AG09319 (cell line): ENCODE measurements at regions not wholly inside any gene's neighbourhood (a gene's known extent, or its start where the extent isn't known, plus 50 kb on each side); places are given as distances from the start of the nearest gene placed in this dataset.

Source experiments
- DNase-seq: peaks from one replicate; pipeline ENCODE4 v3.0.0-alpha.2; 2010; ENCODE audit warnings: low read depth; ENCODE audit errors: extremely low read depth
- TF ChIP-seq, protein P1 (sequence below): IDR thresholded peaks from 2 replicates; pipeline ENCODE4 v1.5.1; 2011; ENCODE audit warnings: low read depth, mild to moderate bottlenecking, inconsistent platforms, low read length, moderate library complexity

DNA sequence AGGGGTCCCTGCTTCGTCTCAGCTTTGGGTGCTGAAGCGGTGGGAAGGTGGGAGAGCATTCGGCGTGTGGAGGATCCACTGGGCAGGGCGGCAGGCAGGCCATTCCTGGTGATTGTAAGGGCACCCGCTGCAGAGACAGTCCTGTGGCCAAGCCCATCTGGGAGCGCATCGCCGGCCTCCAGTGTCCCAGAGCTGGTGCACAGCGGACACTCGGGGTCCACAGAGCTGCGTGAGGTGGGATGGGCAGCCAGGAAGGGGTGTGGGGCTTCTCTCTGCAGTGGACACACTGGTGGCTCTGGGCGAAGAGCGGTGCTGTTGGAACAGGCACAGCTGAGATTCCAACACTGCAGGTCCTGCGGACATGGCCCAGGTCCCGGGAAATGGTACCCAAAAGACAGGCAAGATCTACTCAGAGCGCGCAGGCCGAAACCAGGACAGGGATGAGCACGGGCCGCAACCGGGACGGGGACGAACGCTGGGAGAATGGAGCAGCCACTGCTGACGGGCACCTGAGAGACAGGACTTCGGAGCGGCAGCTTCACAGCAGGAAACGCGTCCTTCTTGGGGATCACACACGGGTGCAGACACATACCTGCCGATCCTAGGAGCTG is 188.2 kb downstream of the ERMARD start:
- DNase-seq = no peak
- TF ChIP-seq, protein P1, sequence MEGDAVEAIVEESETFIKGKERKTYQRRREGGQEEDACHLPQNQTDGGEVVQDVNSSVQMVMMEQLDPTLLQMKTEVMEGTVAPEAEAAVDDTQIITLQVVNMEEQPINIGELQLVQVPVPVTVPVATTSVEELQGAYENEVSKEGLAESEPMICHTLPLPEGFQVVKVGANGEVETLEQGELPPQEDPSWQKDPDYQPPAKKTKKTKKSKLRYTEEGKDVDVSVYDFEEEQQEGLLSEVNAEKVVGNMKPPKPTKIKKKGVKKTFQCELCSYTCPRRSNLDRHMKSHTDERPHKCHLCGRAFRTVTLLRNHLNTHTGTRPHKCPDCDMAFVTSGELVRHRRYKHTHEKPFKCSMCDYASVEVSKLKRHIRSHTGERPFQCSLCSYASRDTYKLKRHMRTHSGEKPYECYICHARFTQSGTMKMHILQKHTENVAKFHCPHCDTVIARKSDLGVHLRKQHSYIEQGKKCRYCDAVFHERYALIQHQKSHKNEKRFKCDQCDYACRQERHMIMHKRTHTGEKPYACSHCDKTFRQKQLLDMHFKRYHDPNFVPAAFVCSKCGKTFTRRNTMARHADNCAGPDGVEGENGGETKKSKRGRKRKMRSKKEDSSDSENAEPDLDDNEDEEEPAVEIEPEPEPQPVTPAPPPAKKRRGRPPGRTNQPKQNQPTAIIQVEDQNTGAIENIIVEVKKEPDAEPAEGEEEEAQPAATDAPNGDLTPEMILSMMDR = no peak

GRCh38 chr6:169938731-169939130 is 187.3 kb downstream of the ERMARD start:
- DNase-seq = no peak
- TF ChIP-seq, protein P1 = no peak

GRCh38 chr6:169938262-169938701 is 186.9 kb downstream of the ERMARD start:
- TF ChIP-seq, protein P1 = no peak
- DNase-seq = no peak

DNA sequence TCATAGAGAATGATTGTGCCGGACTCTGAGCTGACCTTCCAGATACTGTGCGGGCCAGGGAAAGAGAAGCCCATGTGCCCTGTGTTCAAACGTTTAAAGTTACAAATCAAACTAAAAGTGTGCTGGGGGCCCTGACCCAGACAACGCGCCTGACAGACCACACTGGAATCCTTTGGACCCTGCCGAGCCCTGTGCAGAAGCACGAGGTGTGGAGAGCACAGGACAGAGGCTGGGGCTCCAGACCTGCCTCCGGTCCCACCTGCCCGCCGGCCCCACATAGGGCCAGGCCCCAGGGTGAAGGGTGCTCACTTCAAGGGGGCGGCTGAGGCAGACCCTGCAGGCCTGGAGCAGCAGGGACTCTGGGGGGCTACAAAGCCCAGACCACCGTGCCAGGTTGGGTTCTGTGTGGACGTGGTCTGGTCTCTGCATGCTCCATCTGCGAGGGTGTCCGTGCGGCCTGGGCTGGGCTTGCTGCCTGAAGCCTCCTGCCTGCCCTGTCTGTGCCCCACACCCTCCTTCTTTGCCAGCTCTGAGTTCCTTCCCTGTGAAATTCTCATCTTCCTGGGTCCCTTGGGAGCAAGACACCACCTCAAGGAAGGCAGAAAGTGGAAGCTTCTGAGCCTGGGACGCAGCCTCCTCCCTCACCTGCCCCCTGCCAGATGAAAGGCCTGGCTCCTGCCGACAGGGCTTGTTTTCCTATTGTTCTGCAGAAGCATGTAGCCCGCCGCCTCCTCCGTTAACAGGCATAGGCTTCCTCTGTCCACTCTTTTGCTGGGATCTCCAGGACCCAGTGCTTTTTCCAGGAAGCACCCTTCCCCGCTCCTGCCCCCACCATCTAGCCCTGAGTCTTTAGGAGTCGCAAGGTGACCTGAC is 186.2 kb downstream of the ERMARD start:
- TF ChIP-seq, protein P1 = no peak

GRCh38 chr6:169936355-169936975 is 185.0 kb downstream of the ERMARD start:
- DNase-seq = no peak
- TF ChIP-seq, protein P1 = no peak

More for the DNA sequence above, 186.2 kb downstream of the ERMARD start:
- no peak for DNase-seq

DNA sequence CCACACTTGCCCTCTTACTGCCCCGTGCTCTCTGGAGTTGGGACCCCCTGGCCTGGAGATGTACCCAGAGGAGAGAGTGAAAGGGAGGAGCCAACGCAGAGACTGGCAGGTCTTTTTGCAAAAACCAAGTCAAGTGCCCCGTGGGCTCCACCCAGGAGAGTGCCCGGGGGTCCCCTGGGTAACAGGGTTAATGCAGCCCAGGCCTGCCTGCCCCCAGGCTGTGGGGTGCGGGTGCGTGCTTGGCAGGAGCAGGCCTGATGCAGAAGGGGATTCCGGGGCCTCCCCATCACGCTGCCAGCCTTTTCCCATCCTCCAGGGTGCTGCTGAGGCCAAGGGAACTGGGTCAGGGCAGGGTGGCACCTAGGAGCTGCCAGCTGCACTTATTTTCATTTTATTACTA is 184.4 kb downstream of the ERMARD start:
- no peak for DNase-seq
- TF ChIP-seq, protein P1 = no peak

DNA sequence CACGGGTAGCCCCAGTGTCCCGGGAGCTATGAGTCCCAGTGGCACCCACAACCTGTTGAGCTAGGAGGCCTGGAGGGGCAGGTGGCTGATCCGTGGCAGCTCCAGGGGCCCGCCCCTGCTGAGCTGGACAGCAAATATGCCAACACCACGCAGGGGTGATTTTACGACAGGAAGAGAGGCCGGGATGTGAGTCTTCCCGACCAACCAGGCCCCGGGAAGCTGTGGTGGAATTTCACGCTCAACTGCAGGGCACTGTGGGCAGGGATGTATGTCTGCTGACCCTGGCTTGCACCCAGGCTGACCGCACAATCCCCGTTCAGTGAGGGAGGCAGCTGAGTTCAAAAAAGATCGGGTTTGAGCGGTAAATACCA is 183.9 kb downstream of the ERMARD start:
- no peak for DNase-seq
- TF ChIP-seq, protein P1 = no peak
